Large intestine (tissue), 3 donors: ENCODE measurements at regions not wholly inside any gene's neighbourhood (a gene's known extent, or its start where the extent isn't known, plus 50 kb on each side); places are given as distances from the start of the nearest gene placed in this dataset.

ENCODE experiments used
- DNase-seq, 2 donors: peaks; one replicate each; pipeline versions ENCODE4 v3.0.0 to v3.0.0-alpha.2; 2013
- H3K27ac ChIP-seq: one replicate; pipeline ENCODE4 v1.5.1; 2013; ENCODE audit warnings: low read length
- H3K27me3 ChIP-seq: 2 replicates; pipeline ENCODE4 v1.6.1; 2013; ENCODE audit warnings: low read length; ENCODE audit not compliant: control insufficient read depth, insufficient read depth
- H3K36me3 ChIP-seq: 2 replicates; pipeline ENCODE4 v1.6.1; 2013; ENCODE audit warnings: low read length; ENCODE audit not compliant: control insufficient read depth, insufficient read depth
- H3K4me1 ChIP-seq: one replicate; pipeline ENCODE4 v1.6.1; 2013; ENCODE audit warnings: low read length; ENCODE audit not compliant: control insufficient read depth, insufficient read depth
- H3K4me3 ChIP-seq: one replicate; pipeline ENCODE4 v1.5.1; 2013; ENCODE audit warnings: low read length
- H3K9me3 ChIP-seq: one replicate; pipeline ENCODE4 v1.6.1; 2013; ENCODE audit warnings: mild to moderate bottlenecking, low read depth, low read length, moderate library complexity; ENCODE audit not compliant: control insufficient read depth
- WGBS: methylation state at CpG from one replicate; pipeline ENCODE4 v1.1.5; 2013; ENCODE audit warnings: low lambda C conversion rate; ENCODE audit not compliant: insufficient coverage; 5-methylcytosine and 5-hydroxymethylcytosine counted together

- H3K9me3 ChIP-seq, result no peaks in the 10 kb centered on the region
- WGBS, result no CpG with 5 or more reads among the region's 16 CpGs
- no peak overlapping the region for H3K4me3 ChIP-seq
- no peaks in the 10 kb centered on the region for H3K27me3 ChIP-seq
- peaks cover 38% of the 10 kb centered on the region for H3K4me1 ChIP-seq
- no peaks in the 10 kb centered on the region for H3K36me3 ChIP-seq
- DNase-seq, result peak; percentile 60 to 85
- H3K27ac ChIP-seq, result peak overlapping the region; percentile 43
Observed at GRCh38 chr14:101471723-101472517, 89.4 kb upstream of the DIO3 start.

- no CpG with 5 or more reads among the region's 6 CpGs for WGBS
- Histone ChIP-seq H3K36me3 (no peaks in the 10 kb centered on the region), H3K4me3 (no peak overlapping the region), H3K27me3 (no peaks in the 10 kb centered on the region), H3K27ac (peak overlapping the region; percentile 43), H3K9me3 (no peaks in the 10 kb centered on the region), H3K4me1 (peaks cover 41% of the 10 kb centered on the region)
- DNase-seq, result no peak
Observed at GRCh38 chr14:101472518-101472849, 88.8 kb upstream of the DIO3 start.

- Histone ChIP-seq H3K9me3 (no peaks in the 10 kb centered on the region), H3K4me3 (no peak overlapping the region), H3K36me3 (no peaks in the 10 kb centered on the region), H3K27ac (no peak overlapping the region), H3K4me1 (peaks cover 48% of the 10 kb centered on the region), H3K27me3 (no peaks in the 10 kb centered on the region)
- no peak for DNase-seq
- no CpG with 5 or more reads among the region's 12 CpGs for WGBS
Observed at GRCh38 chr14:101473045-101473729, 88.1 kb upstream of the DIO3 start.

GRCh38 chr14:101473795-101474562, 87.3 kb upstream of the DIO3 start:
- peaks cover 48% of the 10 kb centered on the region for H3K4me1 ChIP-seq
- no CpG with 5 or more reads among the region's 23 CpGs for WGBS
- no peaks in the 10 kb centered on the region for H3K36me3 ChIP-seq
- H3K4me3 ChIP-seq, result no peak overlapping the region
- H3K27ac ChIP-seq, result no peak overlapping the region
- no peak for DNase-seq
- H3K9me3 ChIP-seq, result no peaks in the 10 kb centered on the region
- no peaks in the 10 kb centered on the region for H3K27me3 ChIP-seq

DNA sequence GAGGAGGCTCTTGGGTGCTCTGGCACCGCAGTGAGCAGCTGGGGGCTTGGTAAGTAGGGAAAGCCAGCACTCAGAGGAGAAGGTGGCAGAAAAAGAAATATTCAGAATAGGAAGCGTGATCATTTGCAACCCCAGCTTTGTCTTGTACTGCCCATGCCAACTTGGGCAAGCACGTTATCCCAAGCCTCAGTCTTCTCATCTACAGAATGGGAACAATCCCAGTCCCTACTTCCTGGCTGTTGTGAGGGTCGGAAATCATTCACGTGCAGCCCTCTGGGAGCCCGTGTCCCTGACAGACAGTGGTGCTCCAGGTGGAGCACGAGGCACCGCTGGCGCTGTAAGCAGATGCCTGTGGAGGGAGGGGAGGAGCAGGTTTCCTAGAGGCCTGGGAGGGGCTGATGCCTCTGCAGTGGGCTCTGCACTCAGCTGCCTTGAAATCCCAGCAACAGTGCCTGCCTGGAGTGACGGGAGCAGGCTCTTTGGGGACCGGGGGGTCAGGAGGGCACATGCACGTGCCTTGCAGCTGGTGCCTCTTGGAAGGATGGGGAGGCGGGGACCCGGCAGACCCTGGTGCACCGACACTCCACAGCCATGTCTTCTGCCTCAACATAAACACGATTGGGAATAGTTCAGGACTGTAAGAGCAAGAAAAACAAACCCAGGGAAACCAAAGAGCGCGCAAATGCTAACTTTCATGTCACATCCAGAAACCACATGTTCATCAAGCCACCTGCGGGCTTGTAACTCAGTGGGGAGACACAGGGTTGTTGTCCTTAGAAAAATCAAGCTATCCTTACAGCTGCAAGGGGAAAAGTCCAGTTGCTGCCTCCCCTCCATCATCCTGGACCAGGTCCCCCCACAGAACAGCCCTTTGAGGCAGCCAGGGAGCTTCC, 86.5 kb upstream of the DIO3 start:
- DNase-seq, result peak in 1 of 2 donors; percentile 44
- peaks cover 48% of the 10 kb centered on the region for H3K4me1 ChIP-seq

GRCh38 chr14:101475456-101476257, 85.6 kb upstream of the DIO3 start:
- H3K27ac ChIP-seq, result peak overlapping the region; percentile 69
- H3K27me3 ChIP-seq, result no peaks in the 10 kb centered on the region
- H3K4me3 ChIP-seq, result peak overlapping the region; percentile 2
- DNase-seq, result peak; percentile 67 to 88
- peaks cover 56% of the 10 kb centered on the region for H3K4me1 ChIP-seq
- no CpG with 5 or more reads among the region's 26 CpGs for WGBS
- no peaks in the 10 kb centered on the region for H3K9me3 ChIP-seq
- H3K36me3 ChIP-seq, result no peaks in the 10 kb centered on the region

More for the DNA sequence above, 86.5 kb upstream of the DIO3 start:
- Histone ChIP-seq H3K36me3 (no peaks in the 10 kb centered on the region), H3K27ac (peak overlapping the region; percentile 69), H3K9me3 (no peaks in the 10 kb centered on the region), H3K4me3 (peak overlapping the region; percentile 2), H3K27me3 (no peaks in the 10 kb centered on the region)
- WGBS, result no CpG with 5 or more reads among the region's 19 CpGs

GRCh38 chr14:101476258-101476915, 84.9 kb upstream of the DIO3 start:
- no peak for DNase-seq
- no peaks in the 10 kb centered on the region for H3K27me3 ChIP-seq
- H3K27ac ChIP-seq, result peak overlapping the region; percentile 54
- no peaks in the 10 kb centered on the region for H3K36me3 ChIP-seq
- H3K9me3 ChIP-seq, result no peaks in the 10 kb centered on the region
- WGBS, result no CpG with 5 or more reads among the region's 9 CpGs
- peak overlapping the region; percentile 5 for H3K4me3 ChIP-seq
- peaks cover 61% of the 10 kb centered on the region for H3K4me1 ChIP-seq

DNA sequence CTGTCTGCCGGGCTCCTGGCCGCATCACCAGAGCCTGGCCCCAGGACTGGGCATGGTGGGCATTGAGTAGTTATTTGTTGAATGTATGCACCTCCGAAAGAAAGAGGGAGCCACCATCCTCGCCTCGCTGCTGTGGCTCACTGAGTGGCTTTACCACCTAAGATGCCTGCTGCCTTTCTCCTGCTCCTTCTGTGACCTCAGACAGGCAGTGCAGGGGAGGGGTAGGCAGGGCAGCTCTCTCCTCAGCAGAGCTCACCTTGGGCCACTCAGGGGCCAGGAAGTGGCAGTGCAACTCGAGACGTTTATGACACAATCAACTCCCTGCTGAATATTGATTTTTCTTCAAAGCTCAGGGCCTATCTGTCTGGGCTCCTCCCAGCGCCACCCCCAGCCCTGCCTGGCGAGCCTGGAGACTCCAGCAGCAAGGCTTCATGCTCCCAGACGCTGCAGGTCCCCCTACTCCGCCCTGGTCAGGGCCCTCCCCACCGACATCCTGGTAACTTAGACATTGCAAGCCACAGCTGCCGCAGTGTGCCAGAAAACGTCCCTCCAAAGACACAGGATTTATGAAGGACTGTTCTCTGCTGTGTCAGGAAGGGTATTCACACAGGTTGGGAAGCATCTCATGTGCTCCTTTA, 84.3 kb upstream of the DIO3 start:
- peak; percentile 93 to 97 for DNase-seq
- Histone ChIP-seq H3K36me3 (no peaks in the 10 kb centered on the region), H3K27me3 (no peaks in the 10 kb centered on the region), H3K9me3 (no peaks in the 10 kb centered on the region), H3K4me3 (peak overlapping the region; percentile 5), H3K4me1 (peaks cover 58% of the 10 kb centered on the region), H3K27ac (peak overlapping the region; percentile 54)
- WGBS, result no CpG with 5 or more reads among the region's 14 CpGs

DNA sequence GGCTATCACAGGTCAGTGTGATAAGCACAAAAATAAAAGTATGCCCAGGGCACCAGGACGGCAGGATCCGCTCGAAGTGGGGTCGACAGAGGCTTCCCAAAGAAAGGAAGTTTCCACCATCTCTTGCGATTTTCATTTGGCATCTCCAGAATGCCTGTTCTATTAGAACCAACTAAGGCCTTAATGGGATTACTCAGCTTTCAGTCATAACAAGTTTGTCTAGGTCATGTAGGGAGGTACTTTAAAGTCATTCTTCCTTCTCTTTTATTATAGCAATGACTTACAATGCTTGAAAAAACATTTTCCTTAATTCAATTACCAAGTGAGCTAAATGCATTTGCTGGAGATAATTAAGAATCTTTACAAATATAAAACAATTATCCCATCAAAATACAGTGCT, 83.6 kb upstream of the DIO3 start:
- peak overlapping the region; percentile 54 for H3K27ac ChIP-seq

More for the DNA sequence above, 83.6 kb upstream of the DIO3 start:
- Histone ChIP-seq H3K4me3 (no peak overlapping the region), H3K9me3 (no peaks in the 10 kb centered on the region), H3K36me3 (no peaks in the 10 kb centered on the region), H3K4me1 (peaks cover 52% of the 10 kb centered on the region), H3K27me3 (no peaks in the 10 kb centered on the region)
- no CpG with 5 or more reads among the region's 5 CpGs for WGBS
- no peak for DNase-seq
